ENCODE measurements at regions not wholly inside any gene's neighbourhood (a gene's known extent, or its start where the extent isn't known, plus 50 kb on each side); places are given as distances from the start of the nearest gene placed in this dataset.
"Not testable (repeated sequence)": the region's sequence is repeated elsewhere in the genome, so short reads cannot be mapped to it uniquely, and the experiment has no call there.

- not testable (repeated sequence) for DNase-seq (ENCODE audit: low read depth)
Measured at GRCh38 chr9:63804205-63804604, 1480.8 kb downstream of the FOXD4L5 start.

- DNase-seq (ENCODE audit: low read depth), result not testable (repeated sequence)
Measured at GRCh38 chr9:63794081-63794685, 1490.8 kb downstream of the FOXD4L5 start.

GRCh38 chr9:63787454-63787853 is 1497.6 kb downstream of the FOXD4L5 start:
- DNase-seq (ENCODE audit: low read depth), result not testable (repeated sequence)

GRCh38 chr9:63785059-63785458 is 1500.0 kb downstream of the FOXD4L5 start:
- not testable (repeated sequence) for DNase-seq (ENCODE audit: low read depth)

GRCh38 chr9:63784421-63784820 is 1500.6 kb downstream of the FOXD4L5 start:
- DNase-seq (ENCODE audit: low read depth), result not testable (repeated sequence)

GRCh38 chr9:63781817-63782439 is 1503.1 kb downstream of the FOXD4L5 start:
- DNase-seq (ENCODE audit: low read depth), result not testable (repeated sequence)

GRCh38 chr9:63781390-63781789 is 1503.6 kb downstream of the FOXD4L5 start:
- DNase-seq (ENCODE audit: low read depth), result not testable (repeated sequence)

- not testable (repeated sequence) for DNase-seq (ENCODE audit: low read depth)
Measured at GRCh38 chr9:63776220-63776619, 1508.8 kb downstream of the FOXD4L5 start.

GRCh38 chr9:63775092-63775426 is 1510.0 kb downstream of the FOXD4L5 start:
- DNase-seq (ENCODE audit: low read depth), result not testable (repeated sequence)

GRCh38 chr9:63774369-63775091 is 1510.5 kb downstream of the FOXD4L5 start:
- not testable (repeated sequence) for DNase-seq (ENCODE audit: low read depth)

GRCh38 chr9:63762230-63762629 is 1522.8 kb downstream of the FOXD4L5 start:
- DNase-seq (ENCODE audit: low read depth), result not testable (repeated sequence)

GRCh38 chr9:63729021-63729420 is 1556.0 kb downstream of the FOXD4L5 start:
- DNase-seq (ENCODE audit: low read depth), result not testable (repeated sequence)

- DNase-seq (ENCODE audit: low read depth), result no peak
Measured at GRCh38 chr9:63728287-63728686, 1556.7 kb downstream of the FOXD4L5 start.

- DNase-seq (ENCODE audit: low read depth), result not testable (repeated sequence)
Measured at GRCh38 chr9:63708285-63708684, 1576.7 kb downstream of the FOXD4L5 start.

GRCh38 chr9:63704456-63704855 is 1580.6 kb downstream of the FOXD4L5 start:
- DNase-seq (ENCODE audit: low read depth), result not testable (repeated sequence)

- DNase-seq (ENCODE audit: low read depth), result not testable (repeated sequence)
Measured at GRCh38 chr9:63703670-63704069, 1581.3 kb downstream of the FOXD4L5 start.

- not testable (repeated sequence) for DNase-seq (ENCODE audit: low read depth)
Measured at GRCh38 chr9:63703138-63703665, 1581.8 kb downstream of the FOXD4L5 start.
